ENCODE measurements at regions not wholly inside any gene's neighbourhood (a gene's known extent, or its start where the extent isn't known, plus 50 kb on each side); places are given as distances from the start of the nearest gene placed in this dataset.

DNA sequence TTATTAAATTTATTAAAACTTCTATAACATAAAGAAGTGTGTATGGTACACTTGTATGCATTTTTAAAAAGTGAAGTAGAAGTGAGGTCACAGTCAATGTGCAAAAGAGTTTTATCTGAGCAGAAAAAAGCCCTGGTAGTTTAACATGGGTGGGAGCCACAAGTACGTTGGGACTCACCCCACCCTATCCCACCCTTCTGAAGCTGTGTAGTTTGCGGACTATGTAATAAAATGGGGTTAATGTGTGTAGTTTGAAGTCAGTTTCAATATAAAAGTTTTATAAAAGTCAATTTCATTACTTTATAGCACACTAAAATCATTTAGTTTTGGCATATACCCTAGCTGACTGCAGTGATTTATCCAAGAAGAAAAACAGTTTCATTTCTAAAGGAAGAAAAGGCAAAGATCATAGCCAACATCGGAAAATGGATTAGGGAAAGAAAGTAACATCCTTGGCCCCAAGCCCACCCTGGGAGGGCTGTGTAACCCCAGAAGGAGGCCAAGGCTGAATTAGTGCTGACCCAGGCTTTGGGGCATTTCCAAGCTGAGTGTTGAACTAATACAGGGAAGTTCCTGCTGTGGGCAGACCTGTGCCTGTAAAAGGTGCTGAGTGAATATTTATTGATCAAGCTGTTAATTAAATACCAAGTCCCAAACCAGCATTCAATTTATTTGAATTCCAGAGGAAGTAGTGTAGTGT lies 398.6 kb upstream of the ADAMTSL1 start:
- DNase-seq = no peak

DNA sequence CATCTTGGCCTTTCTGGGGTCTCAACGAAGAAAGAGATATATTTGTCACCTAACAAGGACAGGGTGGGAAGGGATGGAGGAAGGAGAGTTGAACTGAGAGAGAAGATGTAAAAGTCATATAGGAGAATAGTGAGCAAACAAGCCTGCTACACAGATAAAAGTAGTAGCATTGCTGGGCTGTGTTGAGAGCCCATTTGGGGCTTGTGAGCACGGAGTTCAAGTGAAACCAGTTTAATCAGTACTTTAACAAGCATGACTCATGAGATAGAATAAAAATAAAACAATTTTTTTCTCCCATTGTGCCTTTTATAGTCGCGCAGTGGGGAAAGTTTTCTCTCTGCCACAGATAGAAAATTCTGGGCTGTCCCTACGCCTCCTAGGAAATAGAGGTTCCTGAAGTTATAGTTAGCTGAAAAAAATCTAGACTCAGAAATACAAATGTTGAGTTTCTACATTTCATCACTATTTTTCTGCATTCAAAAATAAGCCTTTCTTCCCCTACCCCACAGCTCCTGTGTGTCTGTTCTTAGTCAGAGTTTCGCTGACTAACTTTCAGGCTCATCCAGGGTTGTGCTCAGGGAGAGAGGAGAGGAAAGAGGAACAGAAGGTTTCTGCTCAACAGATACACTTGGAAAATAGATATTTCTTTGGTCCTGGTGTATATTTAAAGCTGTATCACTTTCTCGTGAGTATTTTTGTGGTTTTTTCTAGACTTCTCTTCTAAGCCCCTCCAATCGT lies 395.8 kb upstream of the ADAMTSL1 start:
- no peak for DNase-seq

DNA sequence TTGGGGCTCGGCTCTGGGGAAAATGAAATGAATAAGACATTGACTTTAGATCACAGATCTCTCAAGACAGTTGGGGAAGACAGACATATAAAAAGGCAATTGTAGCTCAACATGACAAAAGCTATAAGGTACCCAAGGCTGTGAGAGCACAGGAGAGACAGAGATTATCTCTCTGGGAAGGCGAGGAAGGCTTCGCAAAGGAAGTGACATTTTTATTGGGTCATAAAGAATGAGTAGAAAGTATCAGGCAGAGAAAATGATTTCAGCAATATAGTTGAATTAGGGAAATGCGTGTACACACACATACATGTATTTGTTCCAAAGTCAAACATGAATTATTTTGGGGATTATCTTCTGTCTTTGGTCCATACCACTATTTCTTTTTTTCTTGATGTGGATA lies 381.8 kb upstream of the ADAMTSL1 start:
- DNase-seq = no peak

DNA sequence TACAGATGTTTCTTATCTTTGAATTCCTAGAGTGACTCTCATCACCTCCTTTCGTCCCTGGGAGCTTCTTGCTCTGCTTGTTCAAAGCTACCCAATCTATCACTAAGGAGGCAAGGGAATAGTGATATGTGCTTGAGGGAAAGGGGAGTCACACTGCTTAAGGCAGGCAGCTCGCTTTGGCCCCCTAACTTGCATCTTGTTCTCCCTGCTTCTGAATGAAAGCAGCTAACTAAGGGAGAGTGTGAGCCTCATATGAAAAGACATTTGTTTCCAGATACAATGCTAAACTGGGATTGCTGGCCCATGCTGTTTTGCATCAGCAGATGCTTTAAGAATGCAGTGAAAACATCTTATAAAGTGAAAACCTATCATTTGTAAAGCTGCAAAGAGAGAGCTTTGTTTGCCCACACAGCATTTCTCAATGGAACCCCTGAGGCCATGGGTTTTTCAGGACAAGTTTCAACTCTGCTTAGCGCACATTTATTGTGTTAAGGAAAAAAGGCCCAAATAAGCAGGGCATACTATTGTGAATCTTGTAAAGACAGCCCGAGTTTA lies 367.9 kb upstream of the ADAMTSL1 start:
- no peak for DNase-seq

DNA sequence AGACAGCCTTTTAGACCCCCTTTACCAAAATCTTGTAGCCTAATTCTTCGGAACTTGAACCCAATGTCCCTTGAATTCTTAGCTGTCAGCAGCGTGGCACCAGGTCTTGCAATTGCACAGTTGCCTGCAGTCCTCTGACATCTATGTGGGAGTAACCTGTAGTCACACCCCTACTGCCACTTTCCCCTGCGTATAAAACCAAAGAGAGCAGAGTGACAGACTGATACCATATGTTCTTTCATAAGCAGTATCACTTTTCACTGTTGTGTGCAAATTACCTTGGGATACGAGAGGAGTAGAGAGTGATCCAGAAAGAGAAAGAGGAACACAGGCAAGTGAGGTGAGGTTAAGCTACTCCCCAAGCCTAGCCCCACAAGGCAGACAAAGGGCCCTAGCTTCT lies 364.3 kb upstream of the ADAMTSL1 start:
- DNase-seq = no peak

DNA sequence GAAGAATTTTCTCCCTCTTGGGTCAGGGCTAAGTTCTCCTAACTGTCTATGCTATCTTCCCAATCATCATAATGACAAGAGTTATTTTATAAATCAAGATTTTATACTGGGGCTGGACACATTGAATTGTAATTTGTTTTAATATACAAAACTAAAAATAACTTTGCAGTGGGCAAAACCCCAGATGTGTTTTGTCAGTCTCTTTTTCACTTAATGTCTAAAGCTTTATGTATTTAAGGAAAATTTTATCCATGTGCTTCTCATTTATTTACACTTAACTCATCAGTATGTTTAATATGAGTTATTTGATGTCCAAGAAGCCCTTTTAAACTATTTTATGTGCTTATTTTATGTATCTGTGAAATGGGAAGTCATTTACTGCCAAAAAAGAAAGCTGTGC lies 362.8 kb upstream of the ADAMTSL1 start:
- DNase-seq = no peak

DNA sequence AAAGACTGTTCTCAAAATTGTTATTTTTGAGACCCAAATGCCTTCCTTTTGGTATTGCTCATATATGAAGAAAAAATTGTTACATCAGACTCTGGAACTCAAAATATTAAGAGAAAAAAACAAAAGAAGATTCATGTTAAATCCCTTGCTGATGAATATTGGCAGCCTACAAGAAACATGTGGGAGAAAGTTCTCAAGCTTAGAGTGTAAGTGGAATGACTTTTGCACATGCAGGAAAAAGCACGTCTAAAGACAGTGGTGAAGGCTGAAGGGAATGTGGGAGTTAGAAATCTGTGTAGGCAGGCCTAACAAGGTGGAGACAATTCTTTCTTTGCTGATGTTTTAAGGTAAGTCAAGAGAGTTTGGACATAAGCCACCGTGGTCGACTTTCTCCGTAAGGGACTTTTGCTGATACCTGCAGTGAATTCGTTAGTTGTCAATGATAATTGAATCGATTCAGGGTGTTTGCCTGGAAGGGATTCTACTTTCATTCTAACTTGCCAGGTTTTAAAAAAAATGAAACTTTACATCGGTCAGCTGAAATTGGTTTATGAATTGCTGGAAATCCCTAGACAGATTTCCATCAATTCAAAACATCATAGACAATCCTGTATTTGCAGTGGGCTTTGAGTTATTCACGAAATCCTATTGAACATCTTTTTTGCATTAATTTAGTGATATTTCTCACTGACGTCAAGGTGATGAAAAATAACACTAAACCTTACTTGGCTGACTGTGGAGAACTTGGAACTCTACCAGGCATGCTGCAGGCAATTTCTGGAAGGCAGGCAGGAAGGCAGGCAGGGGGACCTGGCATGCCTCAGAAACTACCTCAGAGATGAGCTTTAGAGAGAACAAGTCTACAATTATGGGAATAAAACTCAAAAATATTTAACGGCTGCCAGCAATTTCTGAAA lies 359.1 kb upstream of the ADAMTSL1 start:
- DNase-seq = no peak

DNA sequence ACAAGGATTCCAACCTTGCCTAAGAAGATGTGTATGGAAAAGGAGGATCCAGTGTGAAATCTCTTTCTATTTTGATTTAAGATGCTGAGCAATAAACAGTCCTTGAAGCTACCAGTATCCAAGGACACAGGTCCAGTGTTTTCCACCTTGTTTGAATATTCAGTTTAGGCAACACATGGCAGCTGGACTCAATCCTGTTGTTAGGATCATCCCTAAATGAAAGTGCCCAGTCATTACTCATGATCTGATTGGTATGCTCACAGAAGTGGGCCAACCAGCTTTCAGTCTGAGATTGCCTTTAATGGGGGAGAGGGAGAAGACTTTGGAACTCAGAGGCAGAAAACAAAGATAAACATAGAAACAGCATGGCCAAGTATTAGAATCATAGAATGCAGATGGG lies 355.7 kb upstream of the ADAMTSL1 start:
- DNase-seq = no peak

DNA sequence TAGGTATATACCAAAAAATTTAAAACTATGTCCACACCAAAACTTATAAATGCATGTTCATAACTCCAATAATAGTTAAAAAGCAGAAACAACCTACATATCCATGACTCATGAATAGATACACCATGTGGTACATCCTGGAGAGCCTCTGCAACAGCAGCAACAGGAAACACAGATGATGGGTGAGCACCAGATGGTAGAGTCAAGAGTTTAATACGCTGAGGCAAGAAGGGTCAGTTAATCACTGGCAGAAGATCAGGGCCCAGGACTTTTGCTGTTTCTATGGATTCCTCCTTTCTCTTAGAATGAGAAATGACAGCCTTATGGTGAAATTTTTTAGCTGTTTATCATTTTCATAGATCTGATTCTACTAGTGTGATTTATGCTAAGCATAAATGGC lies 351.8 kb upstream of the ADAMTSL1 start:
- DNase-seq = no peak

DNA sequence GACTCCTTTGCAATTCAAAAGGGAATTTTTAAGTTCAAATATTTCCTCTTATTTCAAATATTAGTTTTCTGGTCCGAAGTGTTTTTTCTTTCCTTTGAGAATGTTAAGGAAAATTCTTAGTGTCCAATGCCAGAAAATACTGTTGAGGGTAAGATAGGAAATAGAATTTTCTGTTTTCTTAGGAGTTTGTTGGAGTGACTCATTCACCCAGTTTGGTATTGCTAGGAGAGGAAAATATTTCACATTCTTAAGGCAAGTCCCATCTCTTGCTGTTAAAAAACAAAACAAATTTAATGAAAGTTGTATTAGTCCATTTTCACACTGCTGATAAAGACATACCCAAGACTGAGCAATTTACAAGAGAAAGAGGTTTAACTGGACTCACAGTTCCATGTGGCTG lies 349.2 kb upstream of the ADAMTSL1 start:
- no peak for DNase-seq

DNA sequence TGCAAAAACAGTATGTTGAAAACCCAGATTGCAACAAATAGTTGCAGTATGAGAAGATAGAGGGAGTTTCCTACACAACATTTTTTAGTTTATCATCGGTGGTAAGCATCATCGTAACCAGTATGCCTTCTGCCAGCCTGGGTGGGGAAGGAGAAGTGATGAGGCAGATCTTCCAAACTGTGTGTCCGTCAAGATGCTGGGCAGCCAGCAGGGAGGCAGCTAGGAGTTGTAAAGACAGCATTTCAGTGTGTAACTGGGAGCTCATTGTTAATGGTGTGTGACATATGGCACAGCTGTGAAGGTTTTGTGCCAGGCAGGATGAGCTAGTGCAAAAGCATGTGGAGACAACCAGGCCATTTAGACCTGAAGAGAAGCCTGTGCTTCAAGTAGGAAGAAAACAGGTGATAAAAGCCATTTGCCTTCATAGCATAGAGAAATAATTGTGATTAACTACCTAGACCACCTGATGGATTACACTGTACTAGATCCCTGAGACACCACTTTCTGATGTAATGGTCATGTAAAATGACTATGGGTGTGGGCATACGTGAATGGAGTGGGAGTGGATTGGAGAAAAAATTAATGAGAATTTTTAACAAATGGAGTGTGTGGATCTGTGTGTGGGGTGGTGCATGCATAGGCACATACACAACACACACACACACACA lies 347.0 kb upstream of the ADAMTSL1 start:
- no peak for DNase-seq

DNA sequence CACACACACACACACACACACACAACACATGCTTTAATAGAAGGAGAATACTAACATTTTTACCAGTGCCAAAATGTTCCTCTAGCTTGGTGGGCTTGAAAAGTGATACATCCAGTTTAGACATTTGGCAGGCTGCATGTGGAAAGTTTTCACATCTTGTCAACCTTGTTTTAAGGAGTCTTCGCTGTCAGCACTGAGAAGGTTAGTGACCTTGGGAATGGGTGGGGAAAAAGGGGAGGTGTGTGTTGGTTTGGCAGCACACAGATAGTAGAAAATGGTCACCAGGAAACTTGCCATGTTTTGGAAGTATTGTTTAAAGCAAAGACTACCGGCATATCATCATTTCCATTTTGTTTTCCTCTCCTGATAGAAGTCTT lies 346.5 kb upstream of the ADAMTSL1 start:
- DNase-seq = no peak

DNA sequence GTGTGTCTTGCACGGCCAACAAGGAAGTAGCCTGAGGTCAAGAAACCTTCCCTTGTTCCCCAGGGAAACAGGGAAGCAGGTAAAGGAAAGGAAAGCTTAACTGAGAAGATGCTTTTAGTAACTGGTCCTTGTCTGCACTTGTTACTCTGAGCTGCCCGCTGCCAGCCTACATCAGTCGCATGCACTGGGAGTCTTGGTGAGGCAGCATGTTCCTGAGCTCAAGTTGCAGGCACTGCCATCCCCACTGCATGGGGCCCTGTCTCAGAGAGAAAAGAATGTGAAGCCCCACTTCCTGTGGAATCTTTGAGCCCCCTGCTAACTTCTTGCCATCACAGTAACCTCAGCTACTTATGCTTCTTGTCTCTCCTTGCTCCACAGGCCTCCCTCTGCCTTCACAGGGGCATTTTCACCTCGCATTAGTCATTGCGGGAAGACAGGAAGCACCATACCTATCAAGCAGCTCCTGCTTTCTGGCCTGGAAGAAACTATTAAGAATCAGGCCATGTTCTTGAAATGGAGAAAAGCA lies 344.1 kb upstream of the ADAMTSL1 start:
- DNase-seq = no peak

DNA sequence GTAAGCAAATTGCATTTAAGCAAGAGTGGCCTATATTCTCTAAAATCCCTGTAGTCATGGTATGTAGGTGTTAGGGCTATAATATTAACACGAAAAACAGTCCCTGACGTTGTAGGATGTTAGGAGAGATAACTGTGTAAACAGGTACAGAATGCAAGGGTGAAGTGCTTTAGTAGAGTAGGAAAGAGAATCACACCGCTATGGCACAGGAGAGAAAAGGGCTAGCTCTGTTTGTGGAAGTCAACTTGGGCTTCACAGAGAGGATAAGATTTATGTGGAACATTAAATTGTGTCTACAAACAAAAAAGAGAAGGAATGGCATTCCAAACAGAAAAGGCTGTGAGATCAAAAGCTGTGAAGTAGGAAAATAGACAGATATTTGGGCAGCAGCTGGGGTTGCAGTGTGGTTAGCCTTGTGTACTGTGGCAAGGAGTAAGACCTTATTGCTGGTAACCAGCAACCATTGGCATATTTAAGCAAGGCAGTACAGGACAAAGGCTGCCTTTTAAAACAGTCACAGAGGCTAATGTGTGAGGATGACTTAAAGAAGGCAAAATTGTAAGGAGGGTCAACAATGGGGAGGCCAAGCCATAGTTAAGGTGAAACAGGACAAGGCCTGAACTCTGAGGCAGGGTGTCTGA lies 337.5 kb upstream of the ADAMTSL1 start:
- no peak for DNase-seq

DNA sequence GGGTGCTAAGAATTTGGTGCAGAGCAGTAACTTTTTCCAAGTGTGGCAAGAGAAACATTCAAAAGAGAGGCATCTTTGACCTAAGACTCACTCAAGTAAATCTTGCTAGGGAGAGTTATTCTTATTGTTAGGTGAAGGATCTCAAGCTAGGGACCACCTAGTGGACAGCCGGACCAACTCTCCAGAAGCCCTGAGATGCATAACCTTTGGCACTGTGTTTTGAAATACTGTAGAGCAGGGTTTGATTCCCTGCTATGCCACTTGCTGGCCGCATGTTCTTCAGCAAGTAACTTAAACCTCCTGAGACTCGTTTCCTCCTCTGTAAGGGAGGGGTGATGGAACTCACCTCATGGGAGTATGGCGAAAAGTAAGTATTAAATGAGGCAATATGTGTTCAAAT lies 336.1 kb upstream of the ADAMTSL1 start:
- no peak for DNase-seq

DNA sequence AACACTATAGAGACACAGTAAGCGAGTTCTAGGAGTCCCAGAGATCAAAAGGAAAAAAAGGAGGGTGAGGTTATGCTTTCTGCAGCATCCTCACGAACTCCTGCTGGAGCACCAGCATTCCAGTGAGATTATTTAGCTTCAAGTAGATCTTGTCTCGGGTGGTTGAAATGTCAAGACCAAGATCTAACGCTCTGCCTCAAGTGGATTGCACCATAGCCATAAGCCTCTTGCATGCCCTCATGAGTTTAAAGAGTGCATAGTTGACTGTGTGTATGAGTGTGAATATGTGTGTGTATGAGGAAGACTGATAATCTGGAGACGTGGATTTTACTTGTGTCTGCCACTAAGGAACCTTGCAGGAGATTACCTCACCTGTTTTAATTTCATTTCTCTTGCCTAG lies 335.3 kb upstream of the ADAMTSL1 start:
- no peak for DNase-seq

DNA sequence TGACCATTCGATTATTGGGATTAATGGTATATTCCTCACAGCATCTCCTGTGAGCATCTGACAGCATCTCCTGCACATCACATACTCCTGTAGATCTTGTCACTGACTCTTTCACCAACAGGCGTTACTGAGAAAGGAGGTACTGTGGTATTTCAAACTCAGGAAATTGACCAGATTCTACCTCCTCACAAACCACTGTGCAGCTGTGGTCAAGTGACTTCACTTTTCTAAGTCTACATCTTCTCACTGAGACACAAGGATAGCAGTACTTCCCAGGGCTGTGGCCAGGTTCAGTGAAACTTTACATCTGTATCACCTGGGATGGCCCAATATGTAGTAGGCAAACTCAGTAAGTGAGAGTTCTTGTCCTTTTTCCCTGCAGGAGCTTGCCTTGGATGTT lies 332.3 kb upstream of the ADAMTSL1 start:
- DNase-seq = no peak

DNA sequence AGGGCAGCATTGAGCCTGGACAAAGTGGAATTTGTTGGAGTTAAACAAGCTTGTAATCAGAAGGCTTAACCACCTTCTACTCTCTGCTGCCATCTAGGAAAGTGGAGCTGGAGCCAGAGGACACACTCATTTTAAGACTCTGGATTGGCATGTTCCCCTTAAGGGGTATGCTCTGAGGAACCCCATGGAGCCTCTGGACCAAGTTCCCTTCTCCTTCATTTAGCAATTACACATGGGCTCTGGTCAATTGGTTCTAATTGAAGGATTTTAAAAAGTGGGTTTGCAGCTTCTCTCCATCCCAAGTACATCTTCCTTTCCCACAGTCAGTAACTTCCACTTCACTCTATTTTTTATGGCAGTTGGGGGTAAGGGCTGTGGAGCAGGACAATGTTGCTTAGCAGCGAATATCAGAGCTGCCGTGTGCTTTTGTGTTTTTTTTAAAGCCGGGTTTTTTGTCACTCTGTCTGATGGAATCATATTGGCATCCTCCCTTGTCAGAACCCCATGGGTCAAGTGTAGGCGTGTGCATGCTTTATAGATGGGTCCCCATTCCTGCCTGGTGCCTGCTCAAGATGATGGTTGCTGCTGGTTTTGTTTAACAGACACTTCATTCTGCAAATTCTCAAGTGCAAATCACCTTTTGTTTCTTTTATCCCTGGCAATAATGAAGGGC lies 330.7 kb upstream of the ADAMTSL1 start:
- no peak for DNase-seq

DNA sequence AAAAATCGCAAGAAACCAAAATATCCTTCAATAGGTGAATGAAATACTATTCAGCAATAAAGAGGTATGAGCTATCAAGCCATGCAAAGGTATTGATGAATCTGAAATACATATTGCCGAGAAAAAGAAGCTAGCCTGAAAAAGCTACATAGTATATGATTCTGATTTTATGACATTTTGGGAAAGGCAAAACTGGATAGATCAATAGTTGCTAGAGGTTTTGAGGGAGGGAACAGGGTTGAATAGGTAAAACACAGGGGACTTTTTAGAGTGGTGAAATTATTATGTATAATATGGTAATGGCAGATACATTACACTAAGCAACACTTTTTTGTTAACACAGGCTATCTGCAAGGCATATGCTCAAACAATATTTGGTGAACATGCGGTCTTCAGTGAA lies 327.6 kb upstream of the ADAMTSL1 start:
- no peak for DNase-seq

DNA sequence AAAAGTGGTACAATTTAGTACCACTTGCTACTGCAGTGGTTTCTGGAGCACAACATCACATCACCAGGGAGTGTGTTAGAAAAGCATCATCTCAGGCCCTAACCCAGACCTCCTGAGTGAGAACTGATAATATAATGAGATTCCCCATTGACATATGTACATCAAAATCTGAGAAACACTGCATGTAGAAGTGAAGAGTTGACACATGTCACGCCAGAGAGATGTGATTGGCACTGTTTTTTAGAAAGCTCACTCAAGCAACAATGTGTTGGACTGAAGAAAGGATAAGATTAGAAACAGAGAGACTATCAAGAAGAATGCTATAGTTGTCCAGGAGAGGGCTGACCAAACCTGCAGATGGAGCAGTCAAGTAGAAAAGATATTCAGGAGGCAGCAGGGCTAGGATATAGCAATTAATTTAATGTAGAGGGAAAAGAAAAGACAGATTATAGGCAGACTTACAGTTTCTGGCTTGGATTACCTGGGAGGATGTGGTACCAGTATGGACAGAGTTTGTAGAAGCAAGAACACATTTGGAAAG lies 324.4 kb upstream of the ADAMTSL1 start:
- DNase-seq = no peak

DNA sequence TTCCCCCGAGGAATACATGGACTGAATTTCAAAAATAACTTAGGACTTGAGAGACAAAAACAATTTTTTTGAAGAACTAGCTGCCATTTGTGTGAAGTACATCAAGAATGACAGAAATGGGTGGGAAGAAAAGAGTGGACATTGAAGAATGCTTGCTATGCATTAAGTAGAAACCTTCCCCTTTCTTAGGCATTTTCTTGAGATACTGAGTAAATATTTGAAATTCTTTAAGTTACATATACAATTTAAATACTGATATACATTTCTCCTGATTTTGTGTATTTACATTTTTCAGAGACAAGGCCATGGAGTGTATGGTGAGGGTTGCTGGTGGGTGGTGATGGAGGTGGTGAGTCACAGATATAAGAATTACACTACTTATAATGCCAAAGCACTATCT lies 319.3 kb upstream of the ADAMTSL1 start:
- DNase-seq = no peak

Data from T-helper 1 cell (primary cell).